ENCODE measurements at regions not wholly inside any gene's neighbourhood (a gene's known extent, or its start where the extent isn't known, plus 50 kb on each side); places are given as distances from the start of the nearest gene placed in this dataset.

DNA sequence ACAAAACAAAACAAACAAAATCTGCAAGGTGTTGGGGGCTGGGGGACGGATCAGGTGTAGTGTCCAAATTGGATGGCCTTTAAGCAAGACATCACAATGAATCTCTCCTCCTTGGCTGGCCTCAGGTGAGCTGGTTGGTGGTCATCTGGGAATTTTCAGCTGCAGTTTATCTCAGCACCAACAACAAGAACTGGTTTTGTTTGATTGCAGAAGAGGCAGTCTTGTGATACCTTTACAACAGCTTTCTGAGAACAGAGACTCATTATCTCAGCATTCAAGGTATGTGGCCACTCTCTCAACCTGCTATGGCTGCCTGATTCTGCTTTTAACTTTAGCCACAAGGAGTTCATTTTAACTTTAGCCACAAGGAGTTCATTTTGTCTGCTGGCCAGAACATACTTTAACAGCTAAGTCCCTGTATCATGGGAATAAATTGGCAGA, 1543.4 kb downstream of the EFNA5 start:
- TF ChIP-seq POLR2AphosphoS5 (IDR thresholded peaks at IDR 0.05; ENCODE audit: borderline replicate concordance, low read depth, low read length) (no peak), EZH2 (IDR thresholded peaks at IDR 0.05) (no peak), FOXP2 (optimal IDR thresholded peaks at IDR 0.05; ENCODE audit: control extremely low read depth, extremely low read length, insufficient read depth) (no peak)

All from SK-N-MC (cell line).